ENCODE measurements at regions not wholly inside any gene's neighbourhood (a gene's known extent, or its start where the extent isn't known, plus 50 kb on each side); places are given as distances from the start of the nearest gene placed in this dataset.

GRCh38 chr10:10520491-10521385, 496.9 kb upstream of the CELF2 start:
- Histone ChIP-seq H3K36me3 (ENCODE audit: control insufficient read depth, insufficient read depth, low read length) (no peaks in the 10 kb centered on the region), H3K4me3 (ENCODE audit: low read depth, low read length) (no peak overlapping the region), H3K4me1 (no peaks in the 10 kb centered on the region), H3K27me3 (replicated peaks; ENCODE audit: control insufficient read depth, insufficient read depth, low read length) (no peaks in the 10 kb centered on the region; the same call in 1 of the 2 replicates), H3K9me3 (no peaks in the 10 kb centered on the region)
- BruUV-seq (replicated peaks), result no TSS peak
- Mint-ChIP-seq H3K4me1 (ENCODE audit: low read depth, unreplicated experiment) (no peaks in the 10 kb centered on the region), H3K9me3 (ENCODE audit: unreplicated experiment) (no peaks in the 10 kb centered on the region), H3K4me3 (ENCODE audit: unreplicated experiment) (no peak overlapping the region), H3K27ac (ENCODE audit: unreplicated experiment) (no peak overlapping the region), H3K27me3 (ENCODE audit: insufficient read depth, unreplicated experiment) (peaks cover 7% of the 10 kb centered on the region), H3K36me3 (ENCODE audit: insufficient read depth, unreplicated experiment) (no peaks in the 10 kb centered on the region)
- no peak for TF ChIP-seq CTCF (IDR thresholded peaks at IDR 0.05; ENCODE audit: insufficient read depth in 1 of 2, low read depth in 1 of 2, low read length in 1 of 2, severe bottlenecking in 1 of 2, unreplicated experiment in 1 of 2)
- intact Hi-C loops (cut with micrococcal nuclease; ENCODE audit: unreplicated experiment), result no loop called here
- DNase-seq, result no peak
- CTCF ChIA-PET, result interaction anchor here (0.6 kb wide), 1 partner anchor 42 kb away, joined by 8 read pairs; no protein-coding TSS in a partner anchor
- POLR2A ChIA-PET, result no interaction called here

- no peak for DNase-seq
- no peaks in the 10 kb centered on the region for H3K9me3 Mint-ChIP-seq (ENCODE audit: unreplicated experiment)
- no TSS peak for BruUV-seq (replicated peaks)
- peaks cover 7% of the 10 kb centered on the region for H3K4me1 Mint-ChIP-seq (ENCODE audit: low read depth, unreplicated experiment)
- no peaks in the 10 kb centered on the region for H3K4me1 ChIP-seq
- H3K4me3 Mint-ChIP-seq (ENCODE audit: unreplicated experiment), result no peak overlapping the region
- H3K27me3 Mint-ChIP-seq (ENCODE audit: insufficient read depth, unreplicated experiment), result peaks cover 4% of the 10 kb centered on the region
- intact Hi-C loops (cut with micrococcal nuclease; ENCODE audit: unreplicated experiment), result no loop called here
- H3K9me3 ChIP-seq, result no peaks in the 10 kb centered on the region
- ChIA-PET CTCF (no interaction called here), POLR2A (no interaction called here)
- H3K4me3 ChIP-seq (ENCODE audit: low read depth, low read length), result no peak overlapping the region
- no peak overlapping the region for H3K27ac Mint-ChIP-seq (ENCODE audit: unreplicated experiment)
- no peaks in the 10 kb centered on the region for H3K36me3 Mint-ChIP-seq (ENCODE audit: insufficient read depth, unreplicated experiment)
- no peaks in the 10 kb centered on the region; the same call in 1 of the 2 replicates for H3K27me3 ChIP-seq (replicated peaks; ENCODE audit: control insufficient read depth, insufficient read depth, low read length)
- H3K36me3 ChIP-seq (ENCODE audit: control insufficient read depth, insufficient read depth, low read length), result no peaks in the 10 kb centered on the region
- no peak for TF ChIP-seq CTCF (IDR thresholded peaks at IDR 0.05; ENCODE audit: insufficient read depth in 1 of 2, low read depth in 1 of 2, low read length in 1 of 2, severe bottlenecking in 1 of 2, unreplicated experiment in 1 of 2)
Measured at GRCh38 chr10:10526846-10527245, 490.8 kb upstream of the CELF2 start.

- no peaks in the 10 kb centered on the region for H3K36me3 ChIP-seq (ENCODE audit: control insufficient read depth, insufficient read depth, low read length)
- ChIA-PET POLR2A (no interaction called here), CTCF (no interaction called here)
- no TSS peak for BruUV-seq (replicated peaks)
- H3K4me3 Mint-ChIP-seq (ENCODE audit: unreplicated experiment), result no peak overlapping the region
- H3K4me1 ChIP-seq, result no peaks in the 10 kb centered on the region
- H3K9me3 ChIP-seq, result no peaks in the 10 kb centered on the region
- H3K9me3 Mint-ChIP-seq (ENCODE audit: unreplicated experiment), result no peaks in the 10 kb centered on the region
- no peak for TF ChIP-seq CTCF (IDR thresholded peaks at IDR 0.05; ENCODE audit: insufficient read depth in 1 of 2, low read depth in 1 of 2, low read length in 1 of 2, severe bottlenecking in 1 of 2, unreplicated experiment in 1 of 2)
- H3K27ac Mint-ChIP-seq (ENCODE audit: unreplicated experiment), result no peak overlapping the region
- no peaks in the 10 kb centered on the region for H3K36me3 Mint-ChIP-seq (ENCODE audit: insufficient read depth, unreplicated experiment)
- intact Hi-C loops (cut with micrococcal nuclease; ENCODE audit: unreplicated experiment), result no loop called here
- H3K4me1 Mint-ChIP-seq (ENCODE audit: low read depth, unreplicated experiment), result peaks cover 7% of the 10 kb centered on the region
- no peaks in the 10 kb centered on the region for H3K27me3 ChIP-seq (replicated peaks; ENCODE audit: control insufficient read depth, insufficient read depth, low read length)
- no peak overlapping the region for H3K4me3 ChIP-seq (ENCODE audit: low read depth, low read length)
- no peak for DNase-seq
- peaks cover 4% of the 10 kb centered on the region for H3K27me3 Mint-ChIP-seq (ENCODE audit: insufficient read depth, unreplicated experiment)
Measured at GRCh38 chr10:10527861-10528562, 489.7 kb upstream of the CELF2 start.
